ENCODE measurements at regions not wholly inside any gene's neighbourhood (a gene's known extent, or its start where the extent isn't known, plus 50 kb on each side); places are given as distances from the start of the nearest gene placed in this dataset.

DNA sequence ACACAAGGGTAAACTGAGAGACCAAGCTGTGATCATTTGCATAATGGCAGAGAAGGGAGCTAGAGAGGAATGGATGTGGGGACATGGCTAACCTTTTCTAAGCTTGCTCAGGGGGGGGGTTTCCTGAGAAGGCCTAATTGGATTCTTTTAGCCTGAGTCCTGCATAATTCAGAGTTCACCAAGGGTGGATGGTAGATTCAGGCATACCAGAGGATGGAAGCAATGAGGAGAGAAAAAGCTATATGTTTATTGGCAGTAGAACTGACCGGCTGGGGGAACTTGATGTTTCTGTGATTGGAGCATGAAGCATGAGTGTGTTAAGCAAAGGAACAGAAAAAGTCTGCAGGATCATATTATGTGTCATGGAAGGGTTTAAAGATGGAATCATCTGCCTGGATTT lies 65.9 kb upstream of the KLF12 start:
- intact Hi-C loops (cut with micrococcal nuclease), result no loop called here
- TF ChIP-seq, protein P1, sequence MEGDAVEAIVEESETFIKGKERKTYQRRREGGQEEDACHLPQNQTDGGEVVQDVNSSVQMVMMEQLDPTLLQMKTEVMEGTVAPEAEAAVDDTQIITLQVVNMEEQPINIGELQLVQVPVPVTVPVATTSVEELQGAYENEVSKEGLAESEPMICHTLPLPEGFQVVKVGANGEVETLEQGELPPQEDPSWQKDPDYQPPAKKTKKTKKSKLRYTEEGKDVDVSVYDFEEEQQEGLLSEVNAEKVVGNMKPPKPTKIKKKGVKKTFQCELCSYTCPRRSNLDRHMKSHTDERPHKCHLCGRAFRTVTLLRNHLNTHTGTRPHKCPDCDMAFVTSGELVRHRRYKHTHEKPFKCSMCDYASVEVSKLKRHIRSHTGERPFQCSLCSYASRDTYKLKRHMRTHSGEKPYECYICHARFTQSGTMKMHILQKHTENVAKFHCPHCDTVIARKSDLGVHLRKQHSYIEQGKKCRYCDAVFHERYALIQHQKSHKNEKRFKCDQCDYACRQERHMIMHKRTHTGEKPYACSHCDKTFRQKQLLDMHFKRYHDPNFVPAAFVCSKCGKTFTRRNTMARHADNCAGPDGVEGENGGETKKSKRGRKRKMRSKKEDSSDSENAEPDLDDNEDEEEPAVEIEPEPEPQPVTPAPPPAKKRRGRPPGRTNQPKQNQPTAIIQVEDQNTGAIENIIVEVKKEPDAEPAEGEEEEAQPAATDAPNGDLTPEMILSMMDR (IDR thresholded peaks at IDR 0.05; ENCODE audit: unreplicated experiment), result no peak
- no TSS peak for BruUV-seq (replicated peaks)
- POLR2A ChIA-PET, result interaction anchor here (0.7 kb wide), 1 partner anchor 478 kb away, joined by 3 read pairs; no protein-coding TSS in a partner anchor
- no peaks in the 10 kb centered on the region for H3K36me3 Mint-ChIP-seq (ENCODE audit: insufficient read depth, unreplicated experiment)
- no peaks in the 10 kb centered on the region for H3K27me3 Mint-ChIP-seq (ENCODE audit: insufficient read depth, unreplicated experiment)
- no peak overlapping the region for H3K4me3 Mint-ChIP-seq (ENCODE audit: unreplicated experiment)
- DNase-seq (ENCODE audit: unreplicated experiment), result no peak
- H3K9me3 Mint-ChIP-seq (ENCODE audit: unreplicated experiment), result no peaks in the 10 kb centered on the region
- CTCF ChIA-PET, result interaction anchor here (1.4 kb wide), 1 partner anchor 9 kb away, joined by 4 read pairs; no protein-coding TSS in a partner anchor
- H3K4me1 Mint-ChIP-seq (ENCODE audit: insufficient read depth, unreplicated experiment), result no peaks in the 10 kb centered on the region
- no peak overlapping the region for H3K27ac Mint-ChIP-seq (ENCODE audit: low read depth, unreplicated experiment)

DNA sequence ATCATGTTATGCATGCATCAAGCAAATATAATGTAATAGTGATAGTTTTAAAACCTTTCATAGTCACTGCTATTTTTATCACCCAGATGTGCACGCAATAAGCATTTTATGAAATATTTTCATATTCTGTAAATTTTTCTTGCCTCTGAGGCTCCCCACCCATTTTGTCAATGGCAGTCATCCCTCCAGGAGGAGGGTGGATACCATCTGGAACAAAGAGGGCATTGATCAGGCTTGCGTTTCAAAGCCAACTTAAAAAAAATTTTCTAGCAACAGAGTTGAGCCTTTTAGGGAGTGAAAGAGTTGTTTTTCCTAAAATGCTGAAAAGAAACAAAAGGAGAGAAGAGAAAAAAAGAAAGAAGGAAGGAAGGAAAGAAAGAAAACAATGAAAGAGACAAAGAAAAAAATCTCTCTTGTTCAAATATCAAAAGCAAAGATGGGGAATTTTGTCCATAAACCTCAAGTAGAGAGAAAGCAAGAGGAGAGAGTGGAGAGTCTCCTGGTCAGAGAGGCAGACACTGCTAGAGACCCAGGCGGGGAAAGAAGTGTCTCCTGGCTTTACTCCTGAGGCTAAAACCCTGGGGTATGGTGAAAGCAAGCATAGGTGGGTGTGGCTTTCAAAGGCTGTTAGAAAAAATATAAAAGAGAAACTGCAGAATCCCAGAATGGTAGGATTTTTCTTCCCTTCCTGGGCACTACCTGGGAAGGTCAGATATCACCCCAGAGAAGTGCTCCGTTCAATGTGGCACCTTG lies 63.6 kb upstream of the KLF12 start:
- Mint-ChIP-seq H3K4me1 (ENCODE audit: insufficient read depth, unreplicated experiment) (no peaks in the 10 kb centered on the region), H3K9me3 (ENCODE audit: unreplicated experiment) (no peaks in the 10 kb centered on the region), H3K27ac (ENCODE audit: low read depth, unreplicated experiment) (no peak overlapping the region), H3K4me3 (ENCODE audit: unreplicated experiment) (no peak overlapping the region), H3K27me3 (ENCODE audit: insufficient read depth, unreplicated experiment) (no peaks in the 10 kb centered on the region), H3K36me3 (ENCODE audit: insufficient read depth, unreplicated experiment) (no peaks in the 10 kb centered on the region)
- BruUV-seq (replicated peaks), result no TSS peak
- intact Hi-C loops (cut with micrococcal nuclease), result no loop called here
- DNase-seq (ENCODE audit: unreplicated experiment), result no peak
- CTCF ChIA-PET, result no interaction called here
- POLR2A ChIA-PET, result no interaction called here
- TF ChIP-seq, protein P1 (IDR thresholded peaks at IDR 0.05; ENCODE audit: unreplicated experiment), result no peak

DNA sequence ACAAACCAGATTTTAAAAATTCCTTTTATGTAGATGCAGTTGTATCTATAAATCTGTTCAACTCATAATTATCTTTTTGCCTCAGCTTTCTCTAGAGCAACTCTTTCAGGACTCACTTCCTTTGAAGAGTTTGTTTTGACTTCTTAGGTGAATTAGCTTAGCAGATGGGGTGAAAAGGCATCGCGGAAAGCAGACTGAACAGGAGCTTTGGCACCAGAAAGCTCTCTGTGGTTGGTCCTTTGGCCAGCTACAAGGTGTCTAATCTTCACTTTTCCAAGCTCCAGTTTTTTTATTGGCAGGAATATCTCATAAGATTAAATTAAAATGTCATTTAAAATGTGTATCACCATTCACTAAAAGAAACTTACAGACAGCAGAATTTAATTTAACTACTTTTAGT lies 60.6 kb upstream of the KLF12 start:
- H3K27ac Mint-ChIP-seq (ENCODE audit: low read depth, unreplicated experiment), result no peak overlapping the region
- CTCF ChIA-PET, result no interaction called here
- H3K4me3 Mint-ChIP-seq (ENCODE audit: unreplicated experiment), result no peak overlapping the region
- H3K36me3 Mint-ChIP-seq (ENCODE audit: insufficient read depth, unreplicated experiment), result no peaks in the 10 kb centered on the region
- DNase-seq (ENCODE audit: unreplicated experiment), result no peak
- TF ChIP-seq, protein P1 (IDR thresholded peaks at IDR 0.05; ENCODE audit: unreplicated experiment), result no peak
- intact Hi-C loops (cut with micrococcal nuclease), result no loop called here
- no peaks in the 10 kb centered on the region for H3K4me1 Mint-ChIP-seq (ENCODE audit: insufficient read depth, unreplicated experiment)
- POLR2A ChIA-PET, result no interaction called here
- BruUV-seq (replicated peaks), result no TSS peak
- no peaks in the 10 kb centered on the region for H3K27me3 Mint-ChIP-seq (ENCODE audit: insufficient read depth, unreplicated experiment)
- H3K9me3 Mint-ChIP-seq (ENCODE audit: unreplicated experiment), result no peaks in the 10 kb centered on the region

DNA sequence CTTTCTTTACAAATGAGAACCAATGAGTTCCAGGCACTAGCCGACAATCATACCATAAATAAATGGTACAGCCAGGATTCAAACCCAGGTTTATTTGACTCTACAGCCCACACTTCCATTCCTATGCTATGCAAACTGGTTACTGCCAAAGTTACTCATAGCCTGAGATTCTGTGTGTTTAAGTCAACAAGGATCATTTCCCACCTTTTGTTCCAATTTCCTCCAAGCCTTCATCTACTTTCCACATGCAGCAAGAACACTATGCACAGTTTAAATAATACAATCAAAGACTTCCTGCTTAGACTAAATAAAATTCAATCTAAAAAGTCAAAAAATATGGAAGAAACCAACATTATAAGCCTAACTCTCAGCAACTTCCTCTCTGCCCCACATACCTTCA lies 59.2 kb upstream of the KLF12 start:
- TF ChIP-seq, protein P1 (IDR thresholded peaks at IDR 0.05; ENCODE audit: unreplicated experiment), result no peak
- Mint-ChIP-seq H3K27ac (ENCODE audit: low read depth, unreplicated experiment) (no peak overlapping the region), H3K27me3 (ENCODE audit: insufficient read depth, unreplicated experiment) (no peaks in the 10 kb centered on the region), H3K9me3 (ENCODE audit: unreplicated experiment) (no peaks in the 10 kb centered on the region), H3K4me1 (ENCODE audit: insufficient read depth, unreplicated experiment) (no peaks in the 10 kb centered on the region), H3K4me3 (ENCODE audit: unreplicated experiment) (no peak overlapping the region), H3K36me3 (ENCODE audit: insufficient read depth, unreplicated experiment) (no peaks in the 10 kb centered on the region)
- intact Hi-C loops (cut with micrococcal nuclease), result no loop called here
- CTCF ChIA-PET, result no interaction called here
- BruUV-seq (replicated peaks), result no TSS peak
- POLR2A ChIA-PET, result no interaction called here
- no peak for DNase-seq (ENCODE audit: unreplicated experiment)
